ENCODE measurements at regions not wholly inside any gene's neighbourhood (a gene's known extent, or its start where the extent isn't known, plus 50 kb on each side); places are given as distances from the start of the nearest gene placed in this dataset.
"Not testable (repeated sequence)": the region's sequence is repeated elsewhere in the genome, so short reads cannot be mapped to it uniquely, and the experiment has no call there.

DNA sequence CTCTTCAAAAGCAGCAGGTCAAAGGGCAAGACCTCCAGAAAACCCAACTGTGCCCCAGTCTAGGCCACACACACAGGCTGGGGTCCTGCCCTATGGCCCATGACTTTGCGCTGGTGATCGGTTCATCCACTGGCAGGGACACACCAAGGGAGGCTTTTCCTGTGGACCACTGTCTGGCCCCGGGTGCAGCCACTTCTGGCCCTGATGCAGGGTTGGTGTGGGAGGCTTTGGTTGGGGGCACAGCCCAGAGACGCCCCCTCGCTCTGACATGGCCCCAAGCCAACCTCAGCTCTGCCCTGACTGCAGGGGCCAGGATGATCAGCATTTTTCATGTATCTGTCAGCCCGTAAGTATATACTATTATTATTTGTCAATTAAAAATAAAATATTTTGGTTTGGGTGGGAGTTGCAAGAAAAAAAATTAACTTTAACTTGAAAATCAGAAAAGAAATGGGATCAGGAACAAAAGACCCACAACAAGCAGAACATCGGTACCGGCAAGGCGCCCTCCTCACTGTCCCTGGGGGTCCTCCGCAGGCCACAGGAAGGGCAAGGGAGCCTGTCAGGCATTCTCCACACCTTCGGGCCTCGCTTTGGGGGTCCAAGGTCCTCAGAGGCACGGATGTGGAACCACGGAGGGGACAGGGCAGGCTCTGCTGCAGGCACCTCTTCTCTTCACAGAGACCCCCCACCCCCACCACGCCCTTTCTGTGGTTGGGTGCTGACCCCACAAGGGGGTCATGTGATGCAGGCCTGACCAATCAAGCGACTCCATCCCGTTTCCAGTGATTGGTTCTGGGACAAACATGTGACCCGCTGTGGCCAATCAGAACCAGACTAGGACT lies 181.5 kb upstream of the SFSWAP start:
- no peak for DNase-seq

GRCh38 chr12:131530041-131530332 lies 180.9 kb upstream of the SFSWAP start:
- DNase-seq, result no peak

DNA sequence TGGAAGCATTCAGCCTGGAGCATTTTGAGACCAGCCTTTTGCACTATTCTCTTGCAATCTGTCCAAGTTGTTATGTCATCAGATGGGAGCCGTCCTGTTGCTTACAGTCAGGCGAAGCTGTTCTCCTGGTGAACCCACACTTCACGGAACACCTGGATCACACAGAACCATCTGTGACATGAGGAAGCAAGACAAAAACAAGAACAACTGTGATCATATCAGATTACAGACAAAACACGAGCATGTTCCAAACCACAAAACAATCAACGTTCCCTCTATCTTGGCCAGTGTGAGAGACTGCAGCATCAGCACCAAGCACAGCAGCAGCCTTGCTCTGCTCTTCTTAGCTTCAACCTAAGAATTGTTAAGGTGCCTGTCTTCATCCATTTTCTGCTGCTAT lies 180.5 kb upstream of the SFSWAP start:
- DNase-seq, result peak; percentile 77

DNA sequence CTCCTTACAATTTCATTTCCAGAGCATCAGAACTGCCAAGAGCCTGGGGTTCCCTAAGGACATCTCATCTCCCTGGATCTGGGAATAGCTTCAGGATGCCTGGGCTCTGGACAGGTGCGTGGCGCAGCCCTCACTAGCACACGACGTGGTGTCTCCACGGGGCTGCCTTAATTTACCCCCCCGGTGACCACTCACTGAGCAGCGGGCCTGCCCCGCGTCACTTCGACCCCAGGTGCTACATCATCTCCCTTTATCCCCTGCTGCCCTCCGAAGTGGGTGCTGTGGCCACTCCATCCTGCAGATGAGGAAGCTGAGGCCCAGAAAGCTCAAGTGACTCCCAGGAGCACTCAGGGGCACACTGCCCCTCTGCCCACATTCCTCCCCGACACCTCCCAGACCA lies 177.8 kb upstream of the SFSWAP start:
- DNase-seq, result no peak

GRCh38 chr12:131535779-131536178 lies 175.1 kb upstream of the SFSWAP start:
- DNase-seq, result no peak

DNA sequence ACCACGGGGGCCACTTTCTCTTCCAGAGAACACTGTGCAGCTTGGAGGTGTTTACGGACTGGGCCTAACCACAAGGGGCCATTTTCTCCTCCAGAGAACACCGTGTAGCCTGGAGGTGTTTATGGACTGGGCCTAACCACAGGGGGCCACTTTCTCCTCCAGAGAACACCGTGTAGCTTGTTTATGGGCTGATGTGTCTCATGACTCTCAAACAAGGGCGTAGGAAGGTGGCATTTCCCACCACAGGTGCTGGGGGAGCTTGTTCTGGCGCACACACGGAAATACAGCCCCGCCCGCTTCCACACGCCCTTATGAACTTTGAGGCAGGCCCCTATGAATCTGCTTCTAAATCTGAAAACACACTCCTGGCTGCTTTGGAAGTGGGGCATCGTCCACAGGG lies 174.6 kb upstream of the SFSWAP start:
- no peak for DNase-seq

GRCh38 chr12:131536766-131537165 lies 174.1 kb upstream of the SFSWAP start:
- DNase-seq, result no peak

- no peak for DNase-seq
These were observed 173.5 kb upstream of the SFSWAP start for GRCh38 chr12:131537267-131537958.

DNA sequence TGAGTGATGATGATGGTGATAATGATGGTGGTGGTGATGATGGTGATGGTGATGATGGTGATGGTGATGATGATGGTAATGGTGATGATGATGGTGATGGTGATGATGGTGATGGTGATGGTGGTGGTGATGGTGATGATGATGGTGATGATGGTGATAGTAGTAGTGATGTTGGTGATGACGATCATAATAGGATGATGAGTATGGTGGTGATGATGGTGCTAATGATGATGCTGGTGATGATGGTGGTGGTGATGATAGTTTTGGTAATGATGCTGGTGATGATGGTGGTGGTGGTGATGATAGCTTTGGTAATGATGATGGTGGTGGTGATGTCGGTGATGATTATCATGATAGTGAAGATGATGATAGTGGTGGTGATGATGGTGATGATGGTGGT lies 171.5 kb upstream of the SFSWAP start:
- DNase-seq, result no peak

DNA sequence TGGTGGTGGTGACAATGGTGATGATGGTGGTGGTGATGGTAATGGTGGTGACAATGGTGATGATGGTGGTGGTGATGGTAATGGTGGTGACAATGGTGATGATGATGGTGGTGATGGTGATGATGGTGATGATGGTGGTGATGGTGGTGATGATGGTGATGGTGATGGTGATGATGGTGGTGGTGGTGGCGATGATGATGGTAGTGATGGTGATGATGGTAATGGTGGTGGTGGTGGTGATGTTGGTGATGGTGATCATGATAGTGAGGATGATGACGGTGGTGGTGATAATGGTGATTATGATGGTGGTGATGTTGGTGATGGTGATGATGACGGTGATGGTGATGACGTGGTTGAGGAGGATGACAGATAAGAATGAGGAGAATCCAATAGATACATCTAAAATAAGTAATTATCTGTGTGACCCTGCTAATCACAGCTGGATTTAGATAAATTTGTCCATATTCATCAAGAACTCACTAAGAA lies 170.7 kb upstream of the SFSWAP start:
- DNase-seq, result no peak

DNA sequence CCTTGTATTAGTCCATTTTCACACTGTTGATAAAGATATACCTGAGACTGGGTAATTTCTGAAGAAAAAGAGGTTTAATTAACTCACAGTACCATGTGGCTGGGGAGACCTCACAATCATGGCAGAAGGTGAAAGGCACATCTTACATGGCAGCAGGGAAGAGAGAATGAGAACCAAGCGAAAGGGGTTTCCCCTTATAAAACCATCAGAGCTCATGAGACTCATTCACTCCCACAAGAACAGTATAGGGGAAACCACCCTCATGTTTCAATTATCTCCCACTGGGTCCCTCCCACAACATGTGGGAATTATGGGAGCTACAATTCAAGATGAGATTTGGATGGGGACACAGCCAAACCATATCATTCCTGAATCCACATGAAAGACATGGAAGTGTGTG lies 169.4 kb upstream of the SFSWAP start:
- DNase-seq, result not testable (repeated sequence)

DNA sequence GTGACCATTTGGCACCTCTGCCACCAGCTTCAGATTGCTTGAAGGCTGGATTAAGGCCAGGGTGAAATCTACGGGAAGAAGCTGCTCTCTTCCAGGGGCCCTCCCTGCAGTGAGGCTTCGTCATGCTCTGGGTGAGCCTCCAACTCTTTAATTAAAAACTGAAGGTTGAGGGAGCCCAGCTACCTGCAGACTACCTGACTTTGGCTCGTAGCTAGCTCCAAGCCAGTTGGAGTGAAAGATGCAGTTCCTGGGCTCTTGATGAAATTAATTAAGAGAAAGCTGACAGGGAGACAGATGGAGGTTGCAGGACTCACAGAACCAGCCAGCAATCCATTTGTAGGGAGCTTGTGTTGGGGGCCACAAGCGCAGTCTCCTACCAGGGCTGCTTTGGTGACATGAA lies 168.5 kb upstream of the SFSWAP start:
- DNase-seq, result no peak

GRCh38 chr12:131543040-131543439 lies 167.8 kb upstream of the SFSWAP start:
- DNase-seq, result no peak

- no peak for DNase-seq
These were observed 163.3 kb upstream of the SFSWAP start for GRCh38 chr12:131547555-131547954.

- no peak for DNase-seq
These were observed 160.8 kb upstream of the SFSWAP start for GRCh38 chr12:131550121-131550520.

GRCh38 chr12:131551675-131552491 lies 159.0 kb upstream of the SFSWAP start:
- no peak for DNase-seq

- no peak for DNase-seq
These were observed 158.4 kb upstream of the SFSWAP start for GRCh38 chr12:131552492-131552863.

DNA sequence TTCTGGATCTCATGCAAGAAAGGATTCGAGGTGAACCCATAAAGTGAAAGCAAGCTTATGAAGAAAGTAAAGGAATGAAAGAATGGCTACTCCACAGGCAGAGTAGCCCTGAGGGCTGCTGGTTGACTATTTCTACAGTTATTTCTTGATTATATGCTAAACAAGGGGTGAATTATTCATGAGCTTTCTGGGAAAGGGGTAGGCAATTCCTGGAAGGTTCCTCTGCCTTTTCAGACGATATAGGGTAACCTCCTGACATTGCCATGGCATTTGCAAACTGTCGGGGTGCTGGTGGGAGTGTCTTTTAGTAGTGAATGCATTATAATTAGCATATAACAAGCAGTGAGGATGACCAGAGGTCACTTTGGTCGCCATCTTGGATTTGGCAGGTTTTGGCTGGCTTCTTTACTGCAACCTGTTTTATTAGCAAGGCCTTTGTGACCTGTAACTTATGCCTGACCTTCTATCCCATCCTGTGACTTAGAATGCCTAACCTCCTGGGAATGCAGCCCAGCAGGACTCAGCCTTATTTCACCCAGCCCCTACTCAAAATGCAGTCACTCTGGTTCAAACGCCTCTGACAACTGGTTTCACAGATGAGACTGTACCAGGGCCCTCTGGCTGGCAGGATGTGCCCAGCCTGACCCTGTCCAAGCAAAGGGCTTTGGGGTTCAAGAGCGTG lies 157.7 kb upstream of the SFSWAP start:
- DNase-seq, result no peak

- DNase-seq, result no peak
These were observed 155.6 kb upstream of the SFSWAP start for GRCh38 chr12:131555197-131555846.

DNA sequence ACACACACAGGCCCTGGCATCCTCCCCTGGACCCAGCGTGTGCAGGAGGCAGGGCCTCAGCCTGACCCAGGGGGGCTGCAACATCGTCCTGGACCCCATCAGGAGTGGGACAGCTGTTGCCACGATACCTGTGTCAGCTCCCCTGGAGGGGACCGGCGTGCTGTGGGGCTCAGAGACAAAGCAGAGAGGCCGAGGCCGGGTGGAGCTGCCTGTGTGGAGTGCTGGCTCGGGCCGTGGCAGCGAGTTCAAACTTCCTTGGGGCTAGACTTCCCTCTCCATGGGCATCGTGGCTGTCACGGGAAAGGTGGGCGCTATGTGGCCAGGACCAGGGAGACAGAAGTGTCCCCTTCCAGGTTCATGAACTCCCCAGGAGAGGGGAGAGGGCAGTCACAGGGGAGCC lies 155.0 kb upstream of the SFSWAP start:
- DNase-seq, result no peak

DNA sequence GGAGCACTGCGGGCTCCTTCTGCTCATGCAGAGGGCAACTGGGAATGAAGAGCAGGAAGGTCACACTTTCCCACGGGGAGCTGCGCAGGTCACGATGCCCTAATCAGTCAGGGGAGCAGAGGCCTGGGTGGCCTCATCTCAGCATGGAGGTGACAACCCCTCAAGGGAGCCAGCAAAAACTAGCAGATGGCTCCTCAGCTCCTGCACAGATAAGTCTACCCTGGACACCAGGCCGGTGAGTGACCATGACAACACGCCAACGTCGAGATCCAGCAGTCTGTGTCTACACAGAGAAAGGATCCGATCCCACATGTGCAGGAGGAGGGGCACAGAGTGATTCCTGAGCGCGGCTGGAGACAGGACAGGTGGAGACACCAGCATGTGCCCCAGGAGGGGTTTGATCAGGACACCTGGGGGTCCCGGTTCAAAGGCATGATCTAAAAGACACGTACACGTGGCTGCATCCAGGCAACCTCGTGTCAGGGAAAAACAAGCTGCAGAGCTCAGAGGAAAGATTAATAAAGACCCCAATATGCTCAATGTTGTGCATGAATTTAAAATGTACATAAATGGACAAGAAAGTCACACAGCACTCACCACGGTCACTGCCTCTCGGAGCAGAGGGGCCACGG lies 153.7 kb upstream of the SFSWAP start:
- no peak for DNase-seq
